ENCODE measurements at regions not wholly inside any gene's neighbourhood (a gene's known extent, or its start where the extent isn't known, plus 50 kb on each side); places are given as distances from the start of the nearest gene placed in this dataset.

DNA sequence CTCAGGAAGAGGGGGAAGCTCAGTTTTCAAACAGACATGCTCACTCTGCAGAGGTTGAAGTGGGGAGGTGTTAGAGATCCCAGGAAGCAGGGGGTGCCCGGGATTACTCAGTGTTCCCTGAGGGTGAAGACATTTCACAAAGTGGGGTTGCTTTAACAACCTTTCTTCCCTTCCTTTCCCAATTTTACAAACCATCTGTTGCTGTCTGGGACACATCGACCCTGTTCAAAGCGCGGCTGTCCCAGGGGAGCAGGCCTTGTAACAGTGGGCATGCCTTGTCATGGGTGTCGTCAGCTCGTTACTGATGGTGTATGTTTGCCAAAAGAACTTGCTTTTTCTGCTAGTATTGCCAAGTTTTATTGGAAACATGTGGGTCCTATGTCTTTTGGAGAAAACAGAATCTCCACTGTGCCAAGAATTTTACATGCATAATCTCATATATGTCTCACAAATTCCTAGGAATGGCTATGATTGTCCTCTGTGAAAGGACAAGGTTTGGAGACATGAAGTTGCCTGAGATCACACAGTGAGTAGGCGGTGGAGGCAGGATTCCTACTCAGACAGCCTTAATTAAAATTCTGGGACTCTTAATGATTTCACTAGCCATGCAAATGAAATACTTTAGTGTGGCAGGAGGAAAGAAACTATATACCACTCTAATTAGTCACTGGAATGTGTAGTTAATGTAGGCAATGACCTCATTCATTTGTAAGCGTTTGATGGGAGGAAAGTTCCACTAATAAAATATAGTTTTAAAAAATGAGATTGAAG lies 198.9 kb downstream of the NXNL2 start:
- TF ChIP-seq, protein P1, sequence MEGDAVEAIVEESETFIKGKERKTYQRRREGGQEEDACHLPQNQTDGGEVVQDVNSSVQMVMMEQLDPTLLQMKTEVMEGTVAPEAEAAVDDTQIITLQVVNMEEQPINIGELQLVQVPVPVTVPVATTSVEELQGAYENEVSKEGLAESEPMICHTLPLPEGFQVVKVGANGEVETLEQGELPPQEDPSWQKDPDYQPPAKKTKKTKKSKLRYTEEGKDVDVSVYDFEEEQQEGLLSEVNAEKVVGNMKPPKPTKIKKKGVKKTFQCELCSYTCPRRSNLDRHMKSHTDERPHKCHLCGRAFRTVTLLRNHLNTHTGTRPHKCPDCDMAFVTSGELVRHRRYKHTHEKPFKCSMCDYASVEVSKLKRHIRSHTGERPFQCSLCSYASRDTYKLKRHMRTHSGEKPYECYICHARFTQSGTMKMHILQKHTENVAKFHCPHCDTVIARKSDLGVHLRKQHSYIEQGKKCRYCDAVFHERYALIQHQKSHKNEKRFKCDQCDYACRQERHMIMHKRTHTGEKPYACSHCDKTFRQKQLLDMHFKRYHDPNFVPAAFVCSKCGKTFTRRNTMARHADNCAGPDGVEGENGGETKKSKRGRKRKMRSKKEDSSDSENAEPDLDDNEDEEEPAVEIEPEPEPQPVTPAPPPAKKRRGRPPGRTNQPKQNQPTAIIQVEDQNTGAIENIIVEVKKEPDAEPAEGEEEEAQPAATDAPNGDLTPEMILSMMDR (IDR thresholded peaks at IDR 0.05; ENCODE audit: low read depth, low read length): no peak
- no peak overlapping the region for H3K4me3 ChIP-seq (ENCODE audit: low read depth, low read length)

DNA sequence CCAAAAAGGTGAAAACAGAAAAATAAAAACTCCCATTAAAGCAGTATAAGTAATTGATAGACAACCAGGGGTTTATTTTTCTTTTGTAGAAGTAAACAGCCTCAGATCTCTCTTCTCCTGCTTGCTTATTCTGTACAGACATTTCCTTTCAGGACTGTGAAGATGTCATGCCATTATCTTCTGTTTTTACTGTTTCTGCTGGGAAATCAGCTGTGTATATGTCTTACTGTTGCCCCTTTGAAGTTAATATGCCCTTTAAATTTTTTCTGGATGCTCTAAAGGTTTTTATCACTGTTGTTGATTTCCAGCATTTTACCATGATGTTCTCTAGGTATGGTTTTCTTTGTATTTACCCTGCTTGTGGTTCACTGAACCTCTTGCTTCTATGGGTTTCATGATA lies 199.5 kb downstream of the NXNL2 start:
- TF ChIP-seq, protein P1 (IDR thresholded peaks at IDR 0.05; ENCODE audit: low read depth, low read length): no peak
- H3K4me3 ChIP-seq (ENCODE audit: low read depth, low read length): no peak overlapping the region

- H3K4me3 ChIP-seq (ENCODE audit: low read depth, low read length): no peak overlapping the region
- TF ChIP-seq, protein P1 (IDR thresholded peaks at IDR 0.05; ENCODE audit: low read depth, low read length): no peak
Observed at GRCh38 chr9:88736136-88736637, 201.2 kb downstream of the NXNL2 start.

- TF ChIP-seq, protein P1 (IDR thresholded peaks at IDR 0.05; ENCODE audit: low read depth, low read length): no peak
- H3K4me3 ChIP-seq (ENCODE audit: low read depth, low read length): no peak overlapping the region
Observed at GRCh38 chr9:88737031-88737430, 202.1 kb downstream of the NXNL2 start.

GRCh38 chr9:88737876-88738275 lies 202.9 kb downstream of the NXNL2 start:
- TF ChIP-seq, protein P1 (IDR thresholded peaks at IDR 0.05; ENCODE audit: low read depth, low read length): no peak
- no peak overlapping the region for H3K4me3 ChIP-seq (ENCODE audit: low read depth, low read length)

DNA sequence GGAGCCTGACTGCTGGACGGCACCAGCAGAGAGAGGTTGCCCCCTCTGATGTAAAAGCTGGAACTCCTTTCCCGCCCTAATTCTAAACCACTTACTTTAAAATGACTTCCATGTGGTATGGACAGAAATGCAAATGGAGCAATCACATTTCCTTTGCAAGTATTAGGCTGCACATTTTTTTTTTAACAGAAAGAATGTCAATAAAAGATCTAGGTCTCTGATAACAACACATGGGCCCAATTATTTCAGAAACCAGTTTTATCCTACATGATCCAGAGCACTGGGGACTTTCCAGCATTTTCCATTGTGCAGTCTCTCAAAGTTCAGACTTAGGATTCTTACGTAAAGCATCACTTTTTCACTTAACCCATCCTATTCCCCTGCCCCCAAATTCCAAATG lies 203.7 kb downstream of the NXNL2 start:
- no peak overlapping the region for H3K4me3 ChIP-seq (ENCODE audit: low read depth, low read length)
- TF ChIP-seq, protein P1 (IDR thresholded peaks at IDR 0.05; ENCODE audit: low read depth, low read length): no peak

- TF ChIP-seq, protein P1 (IDR thresholded peaks at IDR 0.05; ENCODE audit: low read depth, low read length): no peak
- H3K4me3 ChIP-seq (ENCODE audit: low read depth, low read length): no peak overlapping the region
Observed at GRCh38 chr9:88739373-88739772, 204.4 kb downstream of the NXNL2 start.

Data from WI38 (cell line).